ENCODE measurements at regions not wholly inside any gene's neighbourhood (a gene's known extent, or its start where the extent isn't known, plus 50 kb on each side); places are given as distances from the start of the nearest gene placed in this dataset.
"Not testable (repeated sequence)": the region's sequence is repeated elsewhere in the genome, so short reads cannot be mapped to it uniquely, and the experiment has no call there.

- peak; percentile 97 for ATAC-seq
- DNase-seq (ENCODE audit: low spot score), result peak; percentile 89
- Mint-ChIP-seq H3K4me1 (peaks cover 26% of the 10 kb centered on the region), H3K27me3 (ENCODE audit: low read depth) (peaks cover 84% of the 10 kb centered on the region), H3K4me3 (peak overlapping the region; percentile 78)
- TF ChIP-seq ZNF423 (CRISPR knock-in tag; IDR thresholded peaks at IDR 0.05), result peak; percentile 62; the same call in 1 of the 2 replicates
- peak; percentile 61; the same call in 1 of the 2 replicates for TF ChIP-seq HMGXB4 (CRISPR knock-in tag; IDR thresholded peaks at IDR 0.05)
- H3K36me3 Mint-ChIP-seq, POLR2A ChIA-PET, H3K27ac Mint-ChIP-seq, H3K9me3 Mint-ChIP-seq: not testable (repeated sequence)
- CTCF ChIA-PET, result interaction anchor here (1.2 kb wide), 1 partner anchor 1015 kb away, joined by 5 read pairs; no protein-coding TSS in a partner anchor
These were observed 1612.3 kb downstream of the SPATA31A7 start for GRCh38 chr9:62801961-62802718.

- H3K27me3 Mint-ChIP-seq (ENCODE audit: low read depth), result peaks cover 89% of the 10 kb centered on the region
- H3K36me3 Mint-ChIP-seq; POLR2A ChIA-PET; DNase-seq (ENCODE audit: low spot score); H3K27ac Mint-ChIP-seq; H3K9me3 Mint-ChIP-seq; ATAC-seq: not testable (repeated sequence)
- CTCF ChIA-PET, result interaction anchor here (1.2 kb wide), 1 partner anchor 1014 kb away, joined by 5 read pairs; no protein-coding TSS in a partner anchor
- H3K4me3 Mint-ChIP-seq, result peak overlapping the region; percentile 78
- peaks cover 26% of the 10 kb centered on the region for H3K4me1 Mint-ChIP-seq
These were observed 1612.9 kb downstream of the SPATA31A7 start for GRCh38 chr9:62802719-62803079.

GRCh38 chr9:62803099-62803498, 1613.3 kb downstream of the SPATA31A7 start:
- H3K9me3 Mint-ChIP-seq; ATAC-seq; DNase-seq (ENCODE audit: low spot score); H3K27ac Mint-ChIP-seq; H3K36me3 Mint-ChIP-seq; POLR2A ChIA-PET: not testable (repeated sequence)
- Mint-ChIP-seq H3K4me1 (peaks cover 26% of the 10 kb centered on the region), H3K4me3 (peak overlapping the region; percentile 78), H3K27me3 (ENCODE audit: low read depth) (peaks cover 93% of the 10 kb centered on the region)
- CTCF ChIA-PET, result interaction anchor here (1.2 kb wide), 1 partner anchor 1014 kb away, joined by 5 read pairs; no protein-coding TSS in a partner anchor

- POLR2A ChIA-PET; H3K36me3 Mint-ChIP-seq; CTCF ChIA-PET; H3K27ac Mint-ChIP-seq; H3K9me3 Mint-ChIP-seq; H3K4me3 Mint-ChIP-seq; DNase-seq (ENCODE audit: low spot score); ATAC-seq: not testable (repeated sequence)
- H3K27me3 Mint-ChIP-seq (ENCODE audit: low read depth), result peaks cover 98% of the 10 kb centered on the region
- peaks cover 21% of the 10 kb centered on the region for H3K4me1 Mint-ChIP-seq
These were observed 1614.5 kb downstream of the SPATA31A7 start for GRCh38 chr9:62804314-62804713.

- H3K9me3 Mint-ChIP-seq, result not testable (repeated sequence)
- peaks cover 92% of the 10 kb centered on the region for H3K27me3 Mint-ChIP-seq (ENCODE audit: low read depth)
These were observed 1617.6 kb downstream of the SPATA31A7 start for GRCh38 chr9:62807424-62807823.

GRCh38 chr9:62808081-62808480, 1618.2 kb downstream of the SPATA31A7 start:
- H3K4me1 Mint-ChIP-seq; H3K27ac Mint-ChIP-seq; H3K36me3 Mint-ChIP-seq; POLR2A ChIA-PET; H3K9me3 Mint-ChIP-seq; ATAC-seq; H3K4me3 Mint-ChIP-seq; CTCF ChIA-PET; DNase-seq (ENCODE audit: low spot score): not testable (repeated sequence)
- H3K27me3 Mint-ChIP-seq (ENCODE audit: low read depth), result peaks cover 91% of the 10 kb centered on the region

More at GRCh38 chr9:62807424-62807823, 1617.6 kb downstream of the SPATA31A7 start:
- DNase-seq (ENCODE audit: low spot score); H3K4me1 Mint-ChIP-seq; H3K36me3 Mint-ChIP-seq; H3K27ac Mint-ChIP-seq; ATAC-seq; H3K4me3 Mint-ChIP-seq; POLR2A ChIA-PET; CTCF ChIA-PET: not testable (repeated sequence)

- H3K36me3 Mint-ChIP-seq; H3K9me3 Mint-ChIP-seq; H3K27ac Mint-ChIP-seq; ATAC-seq; H3K4me1 Mint-ChIP-seq; POLR2A ChIA-PET; H3K4me3 Mint-ChIP-seq; CTCF ChIA-PET; DNase-seq (ENCODE audit: low spot score): not testable (repeated sequence)
- peaks cover 91% of the 10 kb centered on the region for H3K27me3 Mint-ChIP-seq (ENCODE audit: low read depth)
These were observed 1620.5 kb downstream of the SPATA31A7 start for GRCh38 chr9:62810318-62810717.

- H3K36me3 Mint-ChIP-seq; ATAC-seq; H3K9me3 Mint-ChIP-seq; CTCF ChIA-PET; H3K4me1 Mint-ChIP-seq; DNase-seq (ENCODE audit: low spot score); H3K4me3 Mint-ChIP-seq; H3K27ac Mint-ChIP-seq; POLR2A ChIA-PET: not testable (repeated sequence)
- H3K27me3 Mint-ChIP-seq (ENCODE audit: low read depth), result peaks cover 91% of the 10 kb centered on the region
These were observed 1621.0 kb downstream of the SPATA31A7 start for GRCh38 chr9:62810811-62811315.

- H3K36me3 Mint-ChIP-seq; POLR2A ChIA-PET; DNase-seq (ENCODE audit: low spot score); H3K4me3 Mint-ChIP-seq; H3K4me1 Mint-ChIP-seq; ATAC-seq; CTCF ChIA-PET; H3K27ac Mint-ChIP-seq: not testable (repeated sequence)
- Mint-ChIP-seq H3K9me3 (peaks cover 12% of the 10 kb centered on the region), H3K27me3 (ENCODE audit: low read depth) (peaks cover 86% of the 10 kb centered on the region)
These were observed 1625.6 kb downstream of the SPATA31A7 start for GRCh38 chr9:62815436-62815835.

GRCh38 chr9:62816331-62816730, 1626.5 kb downstream of the SPATA31A7 start:
- ATAC-seq; CTCF ChIA-PET; H3K36me3 Mint-ChIP-seq; H3K4me3 Mint-ChIP-seq; H3K27ac Mint-ChIP-seq; POLR2A ChIA-PET; H3K4me1 Mint-ChIP-seq; DNase-seq (ENCODE audit: low spot score): not testable (repeated sequence)
- Mint-ChIP-seq H3K27me3 (ENCODE audit: low read depth) (peaks cover 82% of the 10 kb centered on the region), H3K9me3 (peaks cover 12% of the 10 kb centered on the region)
